Upper lobe of left lung (tissue), 4 donors: ENCODE measurements at regions not wholly inside any gene's neighbourhood (a gene's known extent, or its start where the extent isn't known, plus 50 kb on each side); places are given as distances from the start of the nearest gene placed in this dataset.

Source experiments
- CTCF ChIP-seq, 6 experiments: fragments of 450-650 bp in 4 of 6; fragments of 200-600 bp in 2 of 6; sonication (generic) in 2 of 6; IDR thresholded peaks; one replicate each; pipeline ENCODE4 v1.5.1; 2016 to 2019; ENCODE audit warnings: antibody characterized with exemption in 6 of 6
- POLR2A ChIP-seq, 4 donors: fragments of 450-650 bp; IDR thresholded peaks; one replicate each; pipeline ENCODE4 v1.5.1; 2016 to 2017; ENCODE audit warnings: antibody characterized with exemption in 4 of 4, mild to moderate bottlenecking in 2 of 4

GRCh38 chr4:104747635-104748034 is 252.9 kb upstream of the CXXC4 start:
- TF ChIP-seq CTCF (IDR thresholded peaks at IDR 0.05) (no peak), POLR2A (IDR thresholded peaks at IDR 0.05) (no peak)
